ENCODE measurements at regions not wholly inside any gene's neighbourhood (a gene's known extent, or its start where the extent isn't known, plus 50 kb on each side); places are given as distances from the start of the nearest gene placed in this dataset.
"Not testable (repeated sequence)": the region's sequence is repeated elsewhere in the genome, so short reads cannot be mapped to it uniquely, and the experiment has no call there.

DNA sequence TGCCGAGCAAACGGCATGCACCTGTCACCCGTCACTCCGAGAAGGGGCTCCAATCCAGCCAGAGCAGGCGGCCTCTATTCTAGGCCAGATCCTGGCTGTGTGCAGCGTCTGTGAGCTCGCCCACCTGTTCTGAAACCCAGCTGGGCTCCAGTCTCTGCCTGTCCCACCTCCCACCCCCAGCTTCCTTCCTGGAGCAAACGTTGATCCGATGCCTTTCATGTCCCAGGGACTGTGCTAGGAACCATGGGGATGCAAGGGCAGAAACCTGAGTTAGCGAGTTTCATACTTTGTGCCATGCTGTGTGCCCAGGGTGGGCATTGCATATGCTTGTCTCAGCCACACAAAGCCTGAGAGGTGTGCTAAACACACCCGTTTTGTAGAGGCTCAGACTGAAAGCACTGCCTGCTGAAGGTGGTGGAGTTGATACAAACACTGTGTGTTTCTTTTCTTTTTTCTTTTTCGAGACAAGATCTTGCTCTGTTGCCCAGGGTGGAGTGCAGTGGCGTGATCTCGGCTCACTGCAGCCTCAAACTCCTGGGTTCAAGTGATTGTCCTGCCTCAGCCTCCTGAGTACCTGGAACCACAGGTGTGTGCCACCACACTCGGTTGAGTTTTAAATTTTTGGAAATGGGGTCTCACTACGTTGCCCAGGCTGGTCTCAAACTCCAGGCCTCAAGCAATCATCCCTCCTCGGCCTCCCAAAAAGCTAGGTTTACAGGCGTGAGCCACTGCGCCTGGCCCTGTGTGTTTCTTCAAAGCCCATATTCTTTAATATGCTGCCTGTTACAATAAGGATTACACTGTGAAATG is 84.1 kb upstream of the MED13L start:
- no peak for DNase-seq

DNA sequence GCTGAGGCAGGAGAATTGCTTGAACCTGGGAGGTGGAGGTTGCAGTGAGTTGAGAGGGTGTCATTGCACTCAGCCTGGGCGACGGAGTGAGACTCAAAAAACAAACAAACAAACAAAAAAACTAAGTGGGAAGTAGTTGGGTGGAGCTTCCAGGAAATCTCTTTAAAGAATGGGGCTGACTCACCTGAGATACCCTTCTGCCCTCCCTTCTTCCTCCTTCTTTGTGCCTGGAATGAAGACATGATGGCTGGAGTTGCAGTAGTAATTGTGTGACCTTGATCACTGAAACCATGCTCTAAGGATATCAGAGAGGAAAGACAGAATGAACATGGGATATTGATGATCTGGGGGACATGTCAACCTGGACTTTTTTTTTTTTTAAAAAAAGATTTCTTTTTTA is 87.6 kb upstream of the MED13L start:
- DNase-seq, result no peak

DNA sequence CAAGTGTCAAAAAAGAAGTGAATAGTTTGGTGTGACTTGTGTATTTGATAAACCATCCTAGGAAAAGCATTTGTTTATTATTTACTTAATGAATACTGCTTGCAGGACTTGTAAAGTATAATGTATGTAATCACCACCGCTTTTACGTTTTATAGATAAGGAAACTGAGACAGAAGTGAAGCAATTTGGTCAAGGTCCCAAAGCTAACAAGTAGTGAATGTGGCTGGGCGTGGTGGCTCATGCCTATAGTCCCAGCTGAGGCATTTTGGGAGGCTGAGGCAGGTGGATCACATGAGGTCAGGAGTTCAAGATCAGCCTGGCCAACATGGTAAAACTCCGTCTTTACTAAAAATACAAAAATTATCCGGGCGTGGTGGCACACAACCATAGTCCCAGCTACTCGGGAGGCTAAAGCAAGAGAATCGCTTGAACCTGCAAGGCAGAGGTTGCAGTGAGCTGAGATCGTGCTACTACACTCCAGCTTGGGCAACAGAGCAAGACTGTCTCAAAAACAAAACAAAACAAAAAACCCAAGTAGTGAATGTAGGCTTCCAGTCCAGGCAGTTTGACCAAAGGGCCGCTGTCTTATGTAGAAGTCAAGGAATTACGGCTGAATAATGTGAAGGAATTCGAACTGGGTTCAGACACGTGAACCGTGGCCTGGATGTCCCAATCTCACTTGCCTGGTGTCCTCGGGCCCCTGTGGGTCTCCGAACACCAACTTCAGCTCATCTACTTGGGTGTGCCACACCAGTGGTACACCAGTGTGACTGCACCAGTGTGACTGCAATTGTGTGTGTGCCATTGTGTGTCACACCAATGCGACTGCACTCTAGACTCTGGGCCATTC is 88.3 kb upstream of the MED13L start:
- no peak for DNase-seq

DNA sequence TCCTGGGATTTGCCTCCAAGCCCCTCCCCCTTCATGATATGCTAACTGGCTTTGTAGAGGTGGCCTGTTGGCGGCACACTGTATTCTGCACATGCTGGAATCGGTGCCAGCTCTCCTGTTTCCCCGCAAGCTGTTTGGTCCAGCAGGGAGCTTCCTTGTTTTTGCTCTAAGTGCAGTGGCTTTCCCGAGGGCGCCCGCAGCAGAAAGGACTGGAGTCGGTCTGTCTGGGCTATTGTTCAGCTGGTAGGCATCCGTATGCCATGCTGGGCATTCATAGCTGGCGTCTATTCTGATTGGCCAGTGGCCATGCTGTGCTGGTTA is 88.9 kb upstream of the MED13L start:
- no peak for DNase-seq

DNA sequence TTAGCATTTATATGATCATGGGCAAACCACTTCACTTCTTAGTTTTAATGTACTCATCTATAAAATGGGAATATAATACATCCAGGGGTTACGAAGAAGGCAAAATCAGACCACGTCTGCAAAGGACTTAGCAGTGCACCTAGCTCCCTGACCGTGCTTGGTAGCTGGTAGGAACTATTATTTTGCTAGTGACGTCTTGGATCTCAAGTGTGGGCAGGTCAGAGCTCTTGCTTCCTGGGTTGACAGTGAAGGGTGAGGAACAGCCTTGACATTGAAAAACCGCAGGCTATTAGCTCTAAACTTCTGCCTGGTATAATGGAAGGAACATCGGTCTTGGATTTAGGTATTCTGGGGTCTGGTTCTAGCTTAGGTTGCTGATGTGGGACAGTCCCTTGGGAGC is 89.3 kb upstream of the MED13L start:
- DNase-seq, result no peak

DNA sequence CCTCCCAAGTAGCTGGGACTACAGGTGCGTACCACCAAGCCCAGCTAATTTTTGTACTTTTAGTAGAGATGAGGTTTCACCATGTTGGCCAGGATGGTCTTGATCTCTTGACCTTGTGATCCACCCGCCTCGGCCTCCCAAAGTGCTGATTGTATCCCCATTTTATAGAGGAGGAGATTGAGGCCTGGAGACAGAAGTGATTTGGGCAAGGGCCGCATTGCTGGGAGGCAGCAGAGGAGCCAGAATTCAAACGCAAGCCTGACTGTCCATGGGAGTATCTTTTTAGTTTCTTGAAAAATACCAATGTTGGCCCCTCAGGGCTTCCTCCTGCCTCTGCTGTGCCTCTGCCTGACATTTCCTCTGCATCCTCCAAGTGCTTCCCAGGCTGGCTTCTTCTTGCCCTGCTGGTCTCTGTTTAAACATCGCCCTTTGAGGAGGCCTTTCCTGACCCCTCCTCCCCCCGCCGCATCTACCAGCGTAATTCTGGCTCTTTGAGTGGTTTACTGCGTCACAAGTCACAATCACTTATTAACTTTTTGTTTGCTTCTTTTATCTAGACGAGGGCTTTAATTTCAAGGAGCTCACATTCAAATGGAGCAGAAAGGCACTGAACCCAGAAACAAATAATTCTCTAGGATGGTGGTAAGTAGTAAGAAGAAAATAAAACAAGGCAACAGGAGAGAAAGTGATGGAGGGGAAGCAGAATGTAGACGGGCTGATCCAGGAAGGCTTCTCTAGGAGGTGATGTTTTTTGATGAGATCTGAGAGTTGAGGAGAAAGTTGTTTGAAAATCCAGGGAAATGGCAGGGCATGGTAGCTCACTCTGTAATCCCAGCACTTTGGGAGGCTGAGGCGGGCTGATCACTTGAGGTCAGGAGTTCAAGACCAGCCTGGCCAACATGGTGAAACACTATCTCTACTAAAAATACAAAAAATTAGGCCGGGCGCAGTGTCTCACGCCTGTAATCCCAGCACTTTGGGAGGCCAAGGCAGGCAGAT is 91.0 kb upstream of the MED13L start:
- DNase-seq, result no peak

DNA sequence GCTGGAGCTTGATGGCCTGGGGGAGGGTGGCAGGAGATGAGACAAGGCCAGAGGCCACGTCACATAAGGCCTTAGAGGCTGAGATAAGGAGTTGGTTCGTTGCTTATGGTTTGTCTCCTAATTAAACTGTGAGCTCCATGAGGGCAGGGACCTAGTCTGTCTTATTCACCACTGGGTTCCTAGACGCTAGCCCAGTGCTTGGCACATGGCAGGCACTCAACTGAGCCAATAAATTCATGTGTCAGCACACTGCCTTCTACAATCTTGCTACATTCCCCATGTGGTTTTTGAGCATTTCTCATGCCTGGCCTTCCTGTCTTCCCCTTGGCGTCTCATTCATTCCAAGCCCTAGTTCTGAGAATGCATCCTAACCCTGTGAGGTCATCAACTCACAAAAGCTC is 92.5 kb upstream of the MED13L start:
- no peak for DNase-seq

DNA sequence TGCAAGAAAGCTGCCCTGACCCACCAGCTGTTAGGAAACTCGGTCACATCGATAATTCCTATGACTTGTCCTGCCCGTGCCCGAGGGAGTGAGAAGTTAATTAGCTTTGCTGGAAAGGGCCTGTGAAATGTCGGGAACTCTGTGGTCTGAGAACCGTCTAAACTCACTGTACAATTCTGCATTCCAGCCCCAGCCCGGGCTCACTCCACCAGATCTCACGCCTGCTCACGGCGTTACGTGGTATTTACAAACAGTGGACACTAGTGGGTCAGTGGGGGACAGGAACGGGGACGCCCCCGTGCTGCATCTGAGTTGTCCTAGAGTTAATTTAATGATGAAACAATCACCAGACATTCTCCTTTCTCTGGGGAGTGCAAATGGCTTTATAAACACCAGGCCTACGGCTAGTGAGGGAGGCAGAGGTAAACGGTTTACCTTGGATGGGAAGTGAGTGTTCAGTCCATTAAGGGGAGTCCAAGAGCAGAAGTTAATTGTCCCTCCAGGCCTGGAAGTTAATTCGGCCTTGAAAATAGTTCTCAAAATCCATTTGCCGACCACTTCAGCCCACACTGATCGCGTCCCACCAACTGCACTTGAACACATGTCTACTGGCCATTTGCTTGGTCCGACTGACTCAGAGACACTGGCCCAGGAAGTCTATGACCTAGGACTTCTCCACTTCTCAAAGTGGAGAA is 93.5 kb upstream of the MED13L start:
- no peak for DNase-seq

DNA sequence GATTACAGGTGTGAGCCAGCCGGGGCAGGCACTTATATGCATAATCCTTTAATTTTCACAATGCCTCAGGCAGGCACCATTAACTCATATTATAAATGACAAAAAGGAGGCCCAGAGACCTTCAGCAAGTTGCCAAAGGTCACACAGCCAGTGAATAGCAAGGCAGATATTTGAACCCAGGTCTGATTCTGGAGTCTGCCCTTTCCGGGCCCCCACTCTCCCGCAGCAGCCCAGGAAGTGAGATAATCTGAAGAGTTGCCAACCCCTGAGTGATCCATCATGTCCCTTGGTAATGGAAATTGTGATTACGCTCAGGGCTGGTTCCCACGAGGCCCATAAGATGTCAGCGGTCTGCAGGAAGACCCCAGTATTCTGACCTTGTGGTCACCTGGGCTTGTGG is 95.3 kb upstream of the MED13L start:
- no peak for DNase-seq

DNA sequence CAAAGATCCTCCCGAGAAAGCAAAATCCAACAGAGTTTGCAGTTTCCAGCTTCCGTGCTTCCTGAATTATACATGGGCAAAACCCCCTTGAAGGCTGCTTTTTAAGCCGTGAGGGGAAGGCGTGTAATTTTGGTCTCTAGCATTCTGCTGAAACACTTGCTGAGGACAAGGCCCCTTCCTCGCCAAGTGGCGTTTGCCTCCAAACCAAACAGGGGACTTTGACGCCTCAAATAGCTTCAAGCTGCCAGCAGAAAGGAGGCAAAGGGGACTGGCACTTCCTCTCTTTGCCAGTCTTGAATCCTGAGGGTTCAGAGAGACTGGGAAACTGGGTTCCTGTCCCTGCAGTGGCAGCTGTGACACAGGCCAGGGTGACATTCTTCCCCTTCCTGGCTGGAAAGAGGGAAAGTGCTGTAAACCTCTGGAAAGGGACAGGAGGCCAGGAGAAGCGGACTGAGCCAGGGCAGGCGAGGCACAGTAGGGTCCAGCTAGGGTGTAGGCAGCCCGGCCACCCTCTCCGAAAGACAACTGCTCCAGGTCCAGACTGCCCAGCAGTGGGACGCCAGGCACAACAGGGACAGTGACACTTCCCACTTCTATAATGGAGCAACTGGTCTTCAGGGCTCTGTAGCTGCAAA is 96.2 kb upstream of the MED13L start:
- no peak for DNase-seq

DNA sequence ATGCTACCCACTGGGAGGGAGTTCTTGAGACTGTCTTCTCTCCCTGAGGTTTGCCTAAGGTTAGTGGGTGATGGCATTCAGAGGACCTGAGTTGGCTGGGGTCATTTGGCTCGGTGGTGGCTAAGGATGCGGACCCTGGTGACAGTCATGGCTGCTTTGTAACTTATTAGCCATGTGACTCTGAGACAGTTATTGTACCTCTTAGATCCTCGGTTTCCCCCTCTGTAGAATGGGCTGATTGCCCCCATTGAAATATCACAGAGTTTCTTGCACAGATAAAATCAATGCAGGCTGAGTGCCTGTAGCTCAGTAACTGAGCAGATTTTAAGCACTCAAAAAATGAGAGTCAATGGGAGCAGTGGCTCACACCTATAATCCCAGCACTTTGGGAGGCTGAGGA is 96.7 kb upstream of the MED13L start:
- no peak for DNase-seq

DNA sequence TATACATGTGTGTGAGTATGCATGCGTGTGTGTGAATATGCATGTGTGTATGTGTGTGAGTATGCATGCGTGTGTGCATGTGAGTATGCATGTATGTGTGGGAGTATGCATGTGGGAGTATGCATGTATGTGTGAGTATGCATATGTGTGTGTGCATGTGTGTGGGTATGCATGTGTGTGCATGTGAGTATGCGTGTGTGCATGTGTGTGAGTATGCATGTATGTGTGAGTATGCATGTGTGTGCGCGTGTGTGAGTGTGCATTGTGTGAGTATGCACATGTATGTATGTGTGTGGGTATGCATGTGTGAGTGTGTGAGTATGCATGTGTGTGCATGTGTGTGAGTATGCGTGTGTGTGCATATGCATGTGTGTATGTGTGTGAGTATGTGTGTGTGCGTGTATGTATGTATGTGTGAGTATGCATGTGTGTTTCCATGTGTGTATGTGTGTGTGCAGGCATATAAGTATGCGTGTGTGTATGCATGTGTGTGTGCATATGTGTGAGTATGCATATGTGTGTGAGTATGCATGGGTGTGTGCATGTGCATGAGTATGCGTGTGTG is 97.9 kb upstream of the MED13L start:
- DNase-seq, result no peak

DNA sequence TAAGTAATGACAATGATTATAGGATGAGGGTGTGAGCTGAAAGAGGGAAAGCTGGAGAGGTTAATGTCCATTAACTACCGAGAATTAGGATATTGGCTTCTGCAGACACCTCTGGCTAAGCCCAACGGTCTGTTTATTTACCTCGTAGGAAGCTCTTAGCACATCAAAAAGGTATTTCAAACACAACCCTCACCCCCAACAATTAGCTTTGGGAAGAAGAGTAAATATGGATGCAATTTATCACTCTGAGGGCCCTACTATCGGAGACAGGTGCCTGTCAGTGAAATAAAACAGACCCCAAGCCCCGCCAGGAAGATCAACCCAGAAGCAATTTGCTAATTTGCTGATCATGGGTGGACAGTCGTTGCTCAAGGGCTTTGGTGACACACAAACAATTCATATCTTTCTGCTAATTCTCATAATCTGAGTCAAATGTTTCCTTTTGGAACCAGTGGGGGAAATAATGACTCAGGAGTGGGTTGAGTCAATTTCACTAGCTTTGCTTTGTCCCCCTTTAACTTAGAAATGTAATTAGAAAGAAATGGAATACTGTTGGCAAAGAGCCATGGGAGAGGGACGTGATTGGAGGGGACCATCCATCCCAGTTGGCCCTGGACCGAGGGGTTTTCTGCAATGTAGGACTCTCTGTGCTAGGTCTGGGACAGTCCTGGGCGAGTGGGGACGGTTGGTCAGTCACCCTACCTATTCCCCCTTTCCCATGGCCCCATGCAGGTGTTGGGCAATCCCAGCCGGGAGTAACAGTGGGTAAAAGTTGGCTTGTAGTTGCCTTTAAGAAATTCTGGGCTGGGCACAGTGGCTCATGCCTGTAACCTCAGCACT is 99.1 kb upstream of the MED13L start:
- DNase-seq, result no peak

DNA sequence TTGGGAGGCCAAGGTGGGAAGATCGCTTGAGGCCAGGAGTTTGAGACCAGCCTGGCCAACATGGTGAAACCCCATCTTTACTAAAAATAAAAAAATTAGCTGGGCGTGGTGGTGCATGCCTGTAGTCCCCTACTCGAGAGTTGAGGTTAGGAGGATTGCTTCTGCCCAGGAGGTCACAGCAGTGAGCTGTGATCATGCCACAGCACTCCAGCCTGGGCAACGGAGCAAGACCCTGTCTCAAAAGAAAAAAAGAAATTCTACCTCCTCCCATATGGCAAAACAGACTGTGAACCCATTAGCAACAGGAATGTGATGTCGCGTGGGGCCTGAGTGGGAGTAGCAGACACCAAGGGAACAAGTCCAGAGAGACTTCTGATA is 99.7 kb upstream of the MED13L start:
- not testable (repeated sequence) for DNase-seq

DNA sequence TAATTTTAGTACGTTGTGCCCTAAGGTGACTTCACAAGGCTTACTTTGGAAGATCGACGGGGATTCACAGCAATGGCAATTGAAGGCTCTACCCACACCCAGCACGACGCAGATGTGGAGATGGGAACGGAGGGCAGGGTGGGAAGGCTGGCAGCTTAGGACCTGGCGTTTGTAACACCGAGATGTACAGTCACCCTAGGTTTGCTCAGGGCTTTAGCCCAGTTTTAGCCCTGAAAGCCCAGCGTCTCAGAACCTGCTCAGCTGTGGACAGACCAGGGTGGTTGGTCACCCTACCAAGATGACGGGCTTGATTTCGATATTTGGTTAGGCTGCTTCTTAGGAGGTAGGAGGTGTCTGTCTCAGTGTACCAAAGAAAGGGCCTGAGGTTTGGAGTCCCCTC is 100.5 kb upstream of the MED13L start:
- no peak for DNase-seq

DNA sequence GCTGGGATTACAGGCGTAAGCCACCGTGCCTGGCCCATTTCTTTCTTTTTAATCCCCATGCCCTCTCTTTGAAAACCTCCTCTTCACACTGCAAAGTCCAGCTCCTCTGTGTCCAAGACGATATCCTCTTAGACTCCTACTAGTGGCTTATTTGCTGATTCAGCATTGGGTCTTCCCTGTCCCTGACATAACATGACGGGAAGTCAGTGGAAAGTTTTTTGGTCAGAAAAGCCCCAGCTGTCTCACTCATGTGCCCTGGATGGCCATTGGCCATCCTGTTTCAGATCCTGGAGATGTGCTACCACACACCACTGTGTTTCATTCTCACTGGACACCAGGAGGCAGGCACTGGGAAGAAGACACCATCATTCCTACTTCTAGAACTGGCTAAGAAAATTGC is 102.6 kb upstream of the MED13L start:
- no peak for DNase-seq

DNA sequence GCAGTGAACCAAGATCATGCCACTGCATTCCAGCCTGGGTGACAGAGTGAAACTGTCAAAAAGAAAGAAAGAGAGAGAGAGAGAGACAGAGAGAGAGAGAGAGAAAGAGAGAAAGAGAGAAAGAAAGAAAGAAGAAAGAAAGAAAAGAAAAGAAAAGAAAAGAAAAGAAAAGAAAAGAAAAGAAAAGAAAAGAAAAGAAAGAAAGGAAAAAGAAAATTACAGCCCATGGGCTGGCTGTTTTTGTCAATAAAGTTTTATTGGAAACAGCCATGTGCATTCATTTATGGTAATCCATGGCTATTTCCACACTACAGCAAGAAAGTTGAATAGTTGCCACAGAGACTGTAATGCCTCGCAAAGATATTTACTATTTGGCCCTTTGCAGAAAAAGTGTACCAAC is 103.2 kb upstream of the MED13L start:
- not testable (repeated sequence) for DNase-seq

DNA sequence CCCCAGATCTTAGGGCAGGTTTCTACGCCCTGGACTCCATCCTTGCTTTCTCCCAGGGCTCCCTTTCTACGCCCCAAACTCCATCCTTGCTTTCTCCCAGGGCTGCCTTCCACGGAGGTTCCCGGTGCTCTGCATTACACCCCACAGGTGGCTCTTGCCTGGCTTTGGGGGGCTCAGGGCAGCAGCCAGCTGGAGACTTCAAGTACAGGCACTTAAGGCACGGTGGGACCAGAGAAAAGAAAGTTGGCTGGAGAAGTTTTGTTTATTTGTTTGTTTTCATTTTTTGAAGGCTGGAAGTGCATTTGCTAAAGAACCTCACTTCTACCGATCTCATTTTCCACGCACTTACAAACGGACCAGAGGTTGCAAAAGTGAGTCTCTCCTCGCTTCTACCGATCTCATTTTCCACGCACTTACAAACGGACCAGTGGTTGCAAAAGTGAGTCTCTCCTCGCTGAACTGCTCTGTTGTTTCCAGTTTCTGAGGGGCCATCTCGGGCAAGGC is 103.8 kb upstream of the MED13L start:
- DNase-seq, result no peak

DNA sequence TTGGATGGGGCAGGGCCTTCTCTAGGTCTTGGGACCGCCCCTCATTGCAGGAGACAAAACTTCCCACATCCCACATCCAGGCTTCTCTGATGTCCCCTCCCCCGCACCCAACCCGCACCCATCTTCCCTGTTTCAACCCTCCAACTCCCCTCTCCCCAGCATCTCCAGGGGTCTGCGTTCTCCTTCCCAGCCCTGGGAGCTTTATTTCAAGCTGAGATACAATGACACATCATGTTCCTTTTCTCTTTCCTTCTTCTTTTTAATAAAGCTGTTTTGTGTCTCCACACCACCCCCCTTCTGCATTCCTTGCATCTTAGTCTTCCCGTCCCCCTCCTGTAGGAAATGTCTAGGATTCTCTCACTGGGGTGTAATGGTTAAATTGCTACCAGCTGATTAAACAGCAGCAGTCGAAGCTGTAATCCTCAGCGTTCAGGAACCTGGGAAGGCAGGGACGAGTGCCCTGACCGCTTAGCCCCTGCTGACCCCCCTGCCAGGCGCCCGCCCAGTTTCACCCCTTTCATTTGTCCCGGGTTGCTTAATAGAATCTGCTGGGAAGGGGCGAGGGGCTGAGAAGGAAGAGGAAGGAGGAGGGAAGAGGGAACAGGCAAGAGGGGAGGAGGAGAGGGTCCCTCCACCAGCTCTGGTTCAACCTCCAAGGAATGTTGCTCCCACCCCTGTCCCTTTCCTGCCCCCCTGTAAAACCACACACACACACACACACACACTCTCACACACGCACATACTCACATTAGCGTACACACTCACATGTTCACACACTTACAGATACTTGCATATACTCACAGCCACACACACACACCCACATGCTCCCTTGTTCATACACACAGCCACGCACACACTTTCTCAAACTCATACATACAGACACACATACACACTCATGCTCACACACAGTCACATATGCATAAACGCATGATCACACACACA is 104.5 kb upstream of the MED13L start:
- DNase-seq, result no peak
